GM18517 (cell line): ENCODE measurements at regions not wholly inside any gene's neighbourhood (a gene's known extent, or its start where the extent isn't known, plus 50 kb on each side); places are given as distances from the start of the nearest gene placed in this dataset.

Experiments used
- ATAC-seq: cut with Tn5 transposase; IDR thresholded peaks from one replicate; pipeline ENCODE4 v1.9.1; 2021; ENCODE audit warnings: mild to moderate bottlenecking, moderate library complexity; ENCODE audit not compliant: unreplicated experiment

DNA sequence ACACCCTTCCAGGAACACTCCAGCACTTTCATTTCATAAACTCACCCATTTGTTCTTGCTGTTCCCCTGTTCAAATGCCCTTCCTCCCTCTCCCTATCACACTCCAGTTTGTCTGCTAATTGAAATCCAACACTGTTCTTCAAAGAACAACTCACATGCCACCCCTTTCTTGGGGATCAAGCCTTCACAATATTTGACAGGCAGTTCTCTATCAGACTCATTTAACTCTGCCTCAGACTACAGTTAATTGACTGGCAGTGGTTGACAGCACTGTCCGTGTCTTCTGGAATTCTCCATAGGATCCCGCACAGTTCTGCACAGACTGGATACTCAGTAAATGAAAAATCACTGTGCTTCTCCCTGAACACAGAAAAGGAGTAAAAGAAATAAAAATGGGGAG is 87.8 kb downstream of the PMP22 start:
- ATAC-seq: no peak

- ATAC-seq: no peak
These were observed 89.8 kb downstream of the PMP22 start for GRCh38 chr17:15175356-15175755.

- ATAC-seq: no peak
These were observed 93.7 kb downstream of the PMP22 start for GRCh38 chr17:15171167-15172047.

DNA sequence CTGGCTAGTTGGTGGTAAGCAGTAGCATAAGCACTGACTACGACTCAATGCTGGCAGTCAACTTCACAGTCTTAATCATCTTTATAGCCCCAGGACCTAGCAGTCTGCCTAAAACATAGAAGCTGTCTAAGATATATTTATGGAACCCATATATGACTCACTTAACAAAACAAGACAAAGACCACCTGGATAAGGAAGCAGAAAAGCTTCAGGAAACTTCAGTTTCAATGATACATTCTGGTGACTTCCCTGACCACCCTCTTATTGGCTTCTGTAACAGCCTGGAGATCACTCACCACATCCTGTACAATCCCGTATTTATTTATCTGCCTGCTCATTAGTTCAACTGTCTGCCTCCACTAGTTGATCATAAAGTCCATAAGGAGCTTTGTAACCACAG is 95.5 kb downstream of the PMP22 start:
- no peak for ATAC-seq

GRCh38 chr17:15168379-15168778 is 96.7 kb downstream of the PMP22 start:
- no peak for ATAC-seq

GRCh38 chr17:15161395-15161794 is 103.7 kb downstream of the PMP22 start:
- no peak for ATAC-seq

DNA sequence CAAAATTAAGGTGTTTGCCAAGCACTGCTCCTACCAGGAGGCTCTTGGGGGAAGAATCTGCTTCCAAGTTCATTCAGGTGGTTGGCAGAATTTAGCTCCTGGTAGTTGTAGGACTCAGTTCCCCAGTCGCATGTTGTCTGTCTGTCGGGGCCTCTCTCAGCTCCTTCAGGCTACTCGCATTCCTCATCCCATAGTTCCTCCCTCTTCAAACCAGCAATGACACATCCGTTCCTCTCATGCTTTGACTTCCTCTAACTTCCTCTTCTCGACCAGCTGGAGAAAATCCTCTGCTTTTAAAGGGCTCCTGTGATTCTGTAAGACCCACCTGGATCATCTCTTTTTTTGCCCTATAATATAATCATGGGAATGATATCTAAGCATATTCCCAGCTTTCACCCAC is 108.1 kb downstream of the PMP22 start:
- ATAC-seq: no peak

- ATAC-seq: no peak
These were observed 110.5 kb downstream of the PMP22 start for GRCh38 chr17:15154618-15155017.

DNA sequence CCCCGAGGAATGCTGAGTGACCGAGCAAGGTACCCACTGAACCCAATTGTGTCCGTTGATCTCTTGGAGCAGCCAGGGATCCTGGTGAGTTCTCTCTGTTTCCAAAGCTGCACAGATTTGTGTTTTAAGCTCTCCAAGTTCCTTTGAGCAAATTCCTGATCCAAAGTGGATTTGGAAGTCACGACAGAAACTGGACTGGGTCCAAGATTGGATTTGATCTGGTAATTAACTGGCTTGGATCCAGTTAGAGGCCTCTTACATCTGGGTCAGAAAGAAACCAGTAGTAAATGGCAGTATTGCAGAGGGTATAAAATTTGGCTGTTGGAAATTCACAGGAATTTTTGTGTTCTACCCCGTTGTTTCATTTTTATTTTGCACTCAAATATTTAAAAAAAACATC is 119.5 kb downstream of the PMP22 start:
- ATAC-seq: no peak

DNA sequence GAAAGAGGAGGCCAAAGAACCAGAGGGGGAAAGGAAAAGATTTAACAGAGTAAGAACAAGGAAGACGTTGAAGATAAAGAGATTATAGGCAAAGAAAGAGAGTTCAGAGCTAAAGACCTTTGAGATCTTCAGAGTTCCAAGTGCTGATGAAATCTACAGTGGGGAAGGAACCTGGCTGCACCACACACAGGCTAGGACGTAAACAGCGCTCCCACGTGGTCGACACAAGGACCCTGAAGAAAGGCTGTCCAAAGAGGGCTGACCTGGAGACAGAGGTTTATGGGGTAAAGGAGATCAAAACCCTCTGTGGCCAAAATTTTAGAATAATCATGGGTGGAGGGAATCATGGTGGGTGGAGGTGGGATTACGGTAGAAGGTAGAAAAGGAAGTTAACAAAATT is 121.6 kb downstream of the PMP22 start:
- ATAC-seq: no peak

DNA sequence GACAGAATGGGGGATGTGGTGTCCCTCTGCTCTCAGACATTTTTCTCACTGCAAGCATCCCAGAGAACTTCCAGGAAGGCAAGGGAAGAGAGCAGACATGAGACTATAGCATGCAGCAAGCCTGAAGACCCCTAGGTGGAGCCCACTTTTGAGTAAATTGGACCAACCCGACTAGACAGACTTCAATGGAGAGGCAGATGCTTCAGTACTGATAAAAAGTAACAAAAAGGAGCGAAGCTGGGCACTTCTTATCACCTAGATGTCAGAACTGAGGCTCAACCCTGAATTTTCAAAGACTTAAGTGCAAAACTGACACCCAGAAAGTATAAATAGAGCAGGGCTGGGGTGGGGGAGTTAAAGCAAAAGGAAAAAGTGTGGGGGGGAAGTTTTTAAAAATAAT is 130.8 kb downstream of the PMP22 start:
- ATAC-seq: no peak

- ATAC-seq: no peak
These were observed 131.3 kb downstream of the PMP22 start for GRCh38 chr17:15133826-15134225.

- ATAC-seq: no peak
These were observed 132.0 kb downstream of the PMP22 start for GRCh38 chr17:15133143-15133542.

GRCh38 chr17:15130426-15130825 is 134.7 kb downstream of the PMP22 start:
- no peak for ATAC-seq

DNA sequence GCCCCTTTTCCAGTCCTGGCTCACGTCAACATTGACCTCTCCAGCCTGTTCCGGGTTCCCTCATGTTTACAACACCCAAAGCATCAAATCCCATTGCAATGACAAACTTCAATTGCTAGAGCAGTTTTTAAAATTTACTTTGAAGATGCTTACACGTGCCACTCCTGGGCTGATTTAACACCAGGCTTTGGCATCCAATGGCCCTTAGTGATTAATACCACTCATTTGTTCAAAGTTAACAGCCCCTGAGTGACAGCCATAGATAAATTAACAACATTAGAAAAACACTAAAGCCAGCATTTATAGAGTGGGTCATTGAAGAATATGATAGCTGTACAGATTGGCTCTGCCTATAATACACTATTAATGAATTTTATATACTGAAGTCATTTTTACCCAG is 135.1 kb downstream of the PMP22 start:
- ATAC-seq: no peak

DNA sequence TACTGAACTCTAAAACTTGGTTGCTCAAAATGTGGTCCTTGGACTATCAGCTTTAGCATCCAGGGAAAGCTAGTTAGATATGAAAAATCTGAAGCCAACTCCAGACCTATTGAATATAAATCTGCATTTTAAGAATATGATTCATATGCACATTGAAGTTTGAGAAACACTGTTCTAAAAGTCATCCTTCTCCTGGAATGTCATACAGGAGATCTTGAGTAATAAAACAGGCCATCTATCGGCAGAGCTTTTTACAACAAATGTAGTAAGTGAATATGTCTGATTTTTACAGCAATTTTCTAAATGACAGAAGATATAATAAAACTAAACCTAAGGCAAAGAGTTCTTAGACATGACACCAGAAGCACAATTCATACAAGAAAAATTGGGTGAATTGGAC is 140.4 kb downstream of the PMP22 start:
- ATAC-seq: no peak

DNA sequence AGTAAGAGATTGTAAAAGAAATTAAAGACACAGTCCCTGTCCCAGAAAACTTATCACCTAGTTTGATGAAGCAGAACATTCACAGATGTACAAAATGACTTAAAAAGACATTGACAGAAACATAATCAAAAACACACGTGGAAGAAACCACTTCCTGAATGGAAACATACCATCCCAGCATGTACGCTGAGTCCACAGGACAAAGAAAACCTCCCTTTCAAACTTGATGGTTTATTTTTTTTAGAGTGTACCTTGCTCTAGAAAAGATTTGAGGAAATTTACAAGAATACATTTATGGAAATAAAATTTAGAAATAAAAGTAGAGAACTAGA is 140.9 kb downstream of the PMP22 start:
- ATAC-seq: no peak

- ATAC-seq: no peak
These were observed 141.4 kb downstream of the PMP22 start for GRCh38 chr17:15123593-15124263.

GRCh38 chr17:15122857-15123256 is 142.3 kb downstream of the PMP22 start:
- no peak for ATAC-seq

GRCh38 chr17:15121426-15121825 is 143.7 kb downstream of the PMP22 start:
- ATAC-seq: no peak

GRCh38 chr17:15119968-15120367 is 145.2 kb downstream of the PMP22 start:
- no peak for ATAC-seq

DNA sequence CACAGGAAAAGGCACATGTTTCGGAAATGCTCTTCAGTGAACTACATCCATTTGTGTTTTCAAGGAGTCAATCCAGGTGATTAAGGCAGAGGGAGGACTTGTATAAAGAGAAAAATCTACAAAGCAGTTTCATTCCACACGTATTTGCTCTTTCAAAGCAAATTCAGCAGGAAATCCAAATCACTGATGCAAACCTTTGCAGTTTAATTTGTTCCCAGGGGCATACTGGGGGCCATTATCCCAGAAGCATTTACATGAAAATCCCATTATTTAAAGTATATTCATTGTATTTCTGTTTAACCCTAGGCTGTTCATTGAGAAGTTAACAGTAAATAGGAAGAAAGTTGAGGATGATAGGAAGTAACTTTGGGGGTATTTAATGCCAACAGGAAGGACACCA is 147.9 kb downstream of the PMP22 start:
- no peak for ATAC-seq
